NOMO-1 (cell line): ENCODE measurements at regions not wholly inside any gene's neighbourhood (a gene's known extent, or its start where the extent isn't known, plus 50 kb on each side); places are given as distances from the start of the nearest gene placed in this dataset.
"Not testable (repeated sequence)": the region's sequence is repeated elsewhere in the genome, so short reads cannot be mapped to it uniquely, and the experiment has no call there.

ENCODE experiments used
- DNase-seq, 2 experiments: peaks; one replicate each; lab custom pipeline; 2025; ENCODE audit not compliant: unreplicated experiment in 2 of 2; lab: John Stamatoyannopoulos, UW

GRCh38 chr4:148964456-148964855 is 522.2 kb upstream of the NR3C2 start:
- no peak for DNase-seq

- DNase-seq = no peak
These were observed 520.5 kb upstream of the NR3C2 start for GRCh38 chr4:148962539-148963290.

- no peak for DNase-seq
These were observed 519.3 kb upstream of the NR3C2 start for GRCh38 chr4:148961526-148961925.

- no peak for DNase-seq
These were observed 516.1 kb upstream of the NR3C2 start for GRCh38 chr4:148958317-148958716.

- DNase-seq = no peak
These were observed 513.5 kb upstream of the NR3C2 start for GRCh38 chr4:148955564-148956297.

- DNase-seq = no peak
These were observed 512.0 kb upstream of the NR3C2 start for GRCh38 chr4:148954011-148954749.

GRCh38 chr4:148951346-148951745 is 509.1 kb upstream of the NR3C2 start:
- DNase-seq = no peak

GRCh38 chr4:148946271-148946670 is 504.1 kb upstream of the NR3C2 start:
- no peak for DNase-seq

GRCh38 chr4:148944839-148945219 is 502.6 kb upstream of the NR3C2 start:
- DNase-seq = no peak

- no peak for DNase-seq
These were observed 502.1 kb upstream of the NR3C2 start for GRCh38 chr4:148944136-148944838.

- no peak for DNase-seq
These were observed 492.8 kb upstream of the NR3C2 start for GRCh38 chr4:148934926-148935578.

- DNase-seq = no peak
These were observed 484.4 kb upstream of the NR3C2 start for GRCh38 chr4:148926276-148927260.

GRCh38 chr4:148923881-148924280 is 481.7 kb upstream of the NR3C2 start:
- no peak for DNase-seq

GRCh38 chr4:148922497-148922896 is 480.3 kb upstream of the NR3C2 start:
- no peak for DNase-seq

GRCh38 chr4:148914734-148915133 is 472.5 kb upstream of the NR3C2 start:
- DNase-seq = no peak

GRCh38 chr4:148914301-148914700 is 472.1 kb upstream of the NR3C2 start:
- DNase-seq = no peak

- DNase-seq = no peak
These were observed 461.2 kb upstream of the NR3C2 start for GRCh38 chr4:148903388-148903787.

GRCh38 chr4:148901075-148901705 is 459.0 kb upstream of the NR3C2 start:
- DNase-seq = no peak

- not testable (repeated sequence) for DNase-seq
These were observed 455.9 kb upstream of the NR3C2 start for GRCh38 chr4:148898139-148898538.
